Erythroblast (primary cell): ENCODE measurements at regions not wholly inside any gene's neighbourhood (a gene's known extent, or its start where the extent isn't known, plus 50 kb on each side); places are given as distances from the start of the nearest gene placed in this dataset.

ENCODE experiments used
- GATA1 ChIP-seq: IDR thresholded peaks from 2 replicates; pipeline ENCODE4 v1.6.1; 2011; ENCODE audit warnings: low read depth, mild to moderate bottlenecking, control low read depth, low read length, moderate library complexity
- POLR2A ChIP-seq: IDR thresholded peaks from 2 replicates; pipeline ENCODE4 v1.6.1; 2011; ENCODE audit warnings: mild to moderate bottlenecking, low read length

- TF ChIP-seq POLR2A = no peak
- TF ChIP-seq GATA1 = no peak
Measured at GRCh38 chr11:42043312-42043711, 583.9 kb upstream of the LRRC4C start.
